HL-60 (cell line): ENCODE measurements at regions not wholly inside any gene's neighbourhood (a gene's known extent, or its start where the extent isn't known, plus 50 kb on each side); places are given as distances from the start of the nearest gene placed in this dataset.

Experiments
- DNase-seq, 2 experiments: peaks; one replicate each; pipeline ENCODE4 v3.0.0-alpha.2; 2010 to 2020; ENCODE audit warnings: low read depth in 1 of 2, low spot score in 1 of 2
- H3K27ac ChIP-seq: fragments of 250-450 bp; sonication (Bioruptor Pico); replicated peaks from 2 replicates; pipeline ENCODE4 v1.5.1; 2020; ENCODE audit warnings: mild to moderate bottlenecking, moderate library complexity
- H3K27me3 ChIP-seq: fragments of 250-450 bp; sonication (Bioruptor Pico); 2 replicates; pipeline ENCODE4 v1.5.1; 2021; ENCODE audit warnings: mild to moderate bottlenecking, moderate library complexity; ENCODE audit not compliant: insufficient read depth, poor library complexity, severe bottlenecking
- H3K4me3 ChIP-seq: replicated peaks from 2 replicates; pipeline ENCODE4 v1.5.1; 2011; ENCODE audit warnings: mild to moderate bottlenecking, control low read depth, low read length; ENCODE audit not compliant: insufficient read depth
- CTCF ChIP-seq: IDR thresholded peaks from one replicate; pipeline ENCODE4 v1.5.1; 2011; ENCODE audit warnings: low read length, control low read depth, inconsistent platforms; ENCODE audit not compliant: insufficient read depth
- GABPA ChIP-seq: IDR thresholded peaks from 2 replicates; pipeline ENCODE4 v1.6.1; 2012; ENCODE audit warnings: low read depth
- POLR2AphosphoS5 ChIP-seq: IDR thresholded peaks from 2 replicates; pipeline ENCODE4 v1.6.1; 2012; ENCODE audit warnings: low read depth
- REST ChIP-seq: IDR thresholded peaks from 2 replicates; pipeline ENCODE4 v1.6.1; 2012; ENCODE audit warnings: low read depth; ENCODE audit not compliant: insufficient replicate concordance
- SPI1 ChIP-seq: IDR thresholded peaks from 2 replicates; pipeline ENCODE4 v1.6.1; 2012; ENCODE audit warnings: low read depth, mild to moderate bottlenecking, borderline replicate concordance

- Histone ChIP-seq H3K27ac (no peak overlapping the region), H3K27me3 (no peaks in the 10 kb centered on the region), H3K4me3 (no peak overlapping the region)
- TF ChIP-seq GABPA (no peak), REST (no peak), SPI1 (no peak), POLR2AphosphoS5 (no peak), CTCF (no peak)
- DNase-seq: no peak
Observed at GRCh38 chr9:119788921-119789320, 419.7 kb upstream of the BRINP1 start.

- Histone ChIP-seq H3K27me3 (no peaks in the 10 kb centered on the region), H3K4me3 (no peak overlapping the region), H3K27ac (no peak overlapping the region)
- TF ChIP-seq CTCF (no peak), REST (no peak), SPI1 (no peak), POLR2AphosphoS5 (no peak), GABPA (no peak)
- no peak for DNase-seq
Observed at GRCh38 chr9:119781886-119782285, 412.7 kb upstream of the BRINP1 start.

- Histone ChIP-seq H3K27me3 (no peaks in the 10 kb centered on the region), H3K4me3 (no peak overlapping the region), H3K27ac (no peak overlapping the region)
- DNase-seq: no peak
- TF ChIP-seq CTCF (no peak), SPI1 (no peak), POLR2AphosphoS5 (no peak), GABPA (no peak), REST (no peak)
Observed at GRCh38 chr9:119775410-119775809, 406.2 kb upstream of the BRINP1 start.
